ENCODE measurements at regions not wholly inside any gene's neighbourhood (a gene's known extent, or its start where the extent isn't known, plus 50 kb on each side); places are given as distances from the start of the nearest gene placed in this dataset.
"Not testable (repeated sequence)": the region's sequence is repeated elsewhere in the genome, so short reads cannot be mapped to it uniquely, and the experiment has no call there.

GRCh38 chr2:53509831-53510388 lies 257.7 kb upstream of the CHAC2 start:
- no peaks in the 10 kb centered on the region for H3K36me3 ChIP-seq

GRCh38 chr2:53508667-53509066 lies 258.9 kb upstream of the CHAC2 start:
- Histone ChIP-seq H3K27me3 (no peaks in the 10 kb centered on the region), H3K27ac (no peak overlapping the region), H3K4me1 (no peaks in the 10 kb centered on the region), H3K4me3 (no peak overlapping the region), H3K9me3 (no peaks in the 10 kb centered on the region), H3K36me3 (no peaks in the 10 kb centered on the region)
- intact Hi-C loops (cut with DNase I; ENCODE audit: low total_unique reads), result no loop called here
- TF ChIP-seq CTCF (IDR thresholded peaks at IDR 0.05) (no peak), POLR2A (IDR thresholded peaks at IDR 0.05) (no peak)
- DNase-seq, result no peak

More at GRCh38 chr2:53509831-53510388, 257.7 kb upstream of the CHAC2 start:
- no peaks in the 10 kb centered on the region for H3K4me1 ChIP-seq
- TF ChIP-seq CTCF (IDR thresholded peaks at IDR 0.05) (no peak), POLR2A (IDR thresholded peaks at IDR 0.05) (no peak)
- intact Hi-C loops (cut with DNase I; ENCODE audit: low total_unique reads), result no loop called here
- H3K27ac ChIP-seq, result no peak overlapping the region
- H3K4me3 ChIP-seq, result no peak overlapping the region
- H3K9me3 ChIP-seq, result no peaks in the 10 kb centered on the region
- no peak for DNase-seq
- H3K27me3 ChIP-seq, result no peaks in the 10 kb centered on the region

- H3K36me3 ChIP-seq; H3K27me3 ChIP-seq; H3K27ac ChIP-seq; H3K4me1 ChIP-seq; H3K4me3 ChIP-seq; H3K9me3 ChIP-seq; intact Hi-C loops (cut with DNase I; ENCODE audit: low total_unique reads); DNase-seq: not testable (repeated sequence)
Observed at GRCh38 chr2:53507070-53507469, 260.5 kb upstream of the CHAC2 start.

GRCh38 chr2:53505826-53506225 lies 261.8 kb upstream of the CHAC2 start:
- H3K36me3 ChIP-seq, result no peaks in the 10 kb centered on the region
- intact Hi-C loops (cut with DNase I; ENCODE audit: low total_unique reads), result no loop called here
- no peaks in the 10 kb centered on the region for H3K27me3 ChIP-seq
- H3K9me3 ChIP-seq, result no peaks in the 10 kb centered on the region
- no peak for DNase-seq
- H3K4me3 ChIP-seq, result no peak overlapping the region
- TF ChIP-seq CTCF (IDR thresholded peaks at IDR 0.05), result no peak
- H3K27ac ChIP-seq, result no peak overlapping the region
- no peaks in the 10 kb centered on the region for H3K4me1 ChIP-seq

- Histone ChIP-seq H3K4me1 (no peaks in the 10 kb centered on the region), H3K27me3 (no peaks in the 10 kb centered on the region), H3K4me3 (no peak overlapping the region), H3K27ac (no peak overlapping the region), H3K36me3 (no peaks in the 10 kb centered on the region), H3K9me3 (no peaks in the 10 kb centered on the region)
- no peak for TF ChIP-seq POLR2A (IDR thresholded peaks at IDR 0.05)
- TF ChIP-seq CTCF (IDR thresholded peaks at IDR 0.05), result no peak
- no peak for DNase-seq
- intact Hi-C loops (cut with DNase I; ENCODE audit: low total_unique reads), result no loop called here
Observed at GRCh38 chr2:53504507-53504906, 263.1 kb upstream of the CHAC2 start.

GRCh38 chr2:53500181-53500580 lies 267.4 kb upstream of the CHAC2 start:
- no peaks in the 10 kb centered on the region for H3K27me3 ChIP-seq
- TF ChIP-seq CTCF (IDR thresholded peaks at IDR 0.05) (no peak), POLR2A (IDR thresholded peaks at IDR 0.05) (no peak)
- no peak overlapping the region for H3K27ac ChIP-seq
- intact Hi-C loops (cut with DNase I; ENCODE audit: low total_unique reads), result no loop called here
- H3K36me3 ChIP-seq, result no peaks in the 10 kb centered on the region
- no peak overlapping the region for H3K4me3 ChIP-seq
- H3K4me1 ChIP-seq, result no peaks in the 10 kb centered on the region
- no peaks in the 10 kb centered on the region for H3K9me3 ChIP-seq
- no peak for DNase-seq
